NCI-H460 (cell line): ENCODE measurements at regions not wholly inside any gene's neighbourhood (a gene's known extent, or its start where the extent isn't known, plus 50 kb on each side); places are given as distances from the start of the nearest gene placed in this dataset.
"Not testable (repeated sequence)": the region's sequence is repeated elsewhere in the genome, so short reads cannot be mapped to it uniquely, and the experiment has no call there.

Source experiments
- DNase-seq: peaks from one replicate; pipeline ENCODE4 v3.0.0-alpha.2; 2016; ENCODE audit warnings: low read depth; ENCODE audit errors: extremely low read depth

GRCh38 chr5:89324990-89325389 is 442.0 kb upstream of the MEF2C start:
- no peak for DNase-seq

- DNase-seq, result no peak
These were observed 437.7 kb upstream of the MEF2C start for GRCh38 chr5:89320421-89321277.

- not testable (repeated sequence) for DNase-seq
These were observed 434.9 kb upstream of the MEF2C start for GRCh38 chr5:89317838-89318237.

- no peak for DNase-seq
These were observed 432.5 kb upstream of the MEF2C start for GRCh38 chr5:89315286-89316100.

- DNase-seq, result no peak
These were observed 431.0 kb upstream of the MEF2C start for GRCh38 chr5:89313804-89314588.

- DNase-seq, result no peak
These were observed 430.1 kb upstream of the MEF2C start for GRCh38 chr5:89313044-89313443.

- no peak for DNase-seq
These were observed 426.3 kb upstream of the MEF2C start for GRCh38 chr5:89309268-89309667.

GRCh38 chr5:89308606-89309040 is 425.6 kb upstream of the MEF2C start:
- DNase-seq, result no peak

- no peak for DNase-seq
These were observed 425.0 kb upstream of the MEF2C start for GRCh38 chr5:89307972-89308371.

- not testable (repeated sequence) for DNase-seq
These were observed 424.2 kb upstream of the MEF2C start for GRCh38 chr5:89307141-89307540.

GRCh38 chr5:89303033-89303480 is 420.1 kb upstream of the MEF2C start:
- no peak for DNase-seq

GRCh38 chr5:89302102-89302891 is 419.3 kb upstream of the MEF2C start:
- no peak for DNase-seq

- no peak for DNase-seq
These were observed 418.5 kb upstream of the MEF2C start for GRCh38 chr5:89301321-89302025.

- no peak for DNase-seq
These were observed 417.5 kb upstream of the MEF2C start for GRCh38 chr5:89300426-89300970.

- no peak for DNase-seq
These were observed 417.0 kb upstream of the MEF2C start for GRCh38 chr5:89299998-89300397.

- no peak for DNase-seq
These were observed 414.1 kb upstream of the MEF2C start for GRCh38 chr5:89297066-89297465.

- no peak for DNase-seq
These were observed 410.8 kb upstream of the MEF2C start for GRCh38 chr5:89293810-89294209.

GRCh38 chr5:89292487-89292886 is 409.5 kb upstream of the MEF2C start:
- no peak for DNase-seq

- no peak for DNase-seq
These were observed 406.6 kb upstream of the MEF2C start for GRCh38 chr5:89289604-89290003.
